ENCODE measurements at regions not wholly inside any gene's neighbourhood (a gene's known extent, or its start where the extent isn't known, plus 50 kb on each side); places are given as distances from the start of the nearest gene placed in this dataset.
"Not testable (repeated sequence)": the region's sequence is repeated elsewhere in the genome, so short reads cannot be mapped to it uniquely, and the experiment has no call there.

DNA sequence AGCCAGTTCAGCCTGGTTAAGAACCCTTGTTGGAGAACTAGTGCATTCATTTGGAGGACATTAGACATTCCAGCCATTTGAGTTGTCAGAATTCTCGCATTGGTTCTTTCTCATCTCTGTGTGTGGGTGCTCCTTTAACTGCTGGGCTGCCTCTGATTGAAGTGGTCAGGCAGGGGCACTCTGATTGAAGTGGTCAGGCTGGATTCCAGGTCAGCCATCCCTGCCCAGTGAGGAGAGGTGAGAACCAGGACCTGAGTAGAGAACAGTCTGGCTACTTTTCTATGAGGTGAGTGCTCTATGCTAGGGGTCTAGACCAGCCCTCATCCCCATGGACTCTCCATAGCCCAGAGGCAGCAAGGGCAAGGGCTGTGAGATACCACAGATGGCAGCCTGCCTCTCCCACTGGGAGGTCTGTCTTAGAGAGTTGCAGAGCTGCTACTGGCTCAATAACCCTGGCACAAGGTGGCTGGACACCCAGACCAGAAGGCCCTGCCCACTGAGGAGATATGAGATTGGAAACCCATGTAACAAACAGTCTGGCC lies 691.6 kb downstream of the TMTC2 start:
- no peak for DNase-seq (ENCODE audit: low read depth)

- no peak for DNase-seq (ENCODE audit: low read depth)
Measured at GRCh38 chr12:83365317-83365716, 678.6 kb downstream of the TMTC2 start.

- no peak for DNase-seq (ENCODE audit: low read depth)
Measured at GRCh38 chr12:83361475-83361874, 674.8 kb downstream of the TMTC2 start.

GRCh38 chr12:83361071-83361470 lies 674.4 kb downstream of the TMTC2 start:
- DNase-seq (ENCODE audit: low read depth), result no peak

GRCh38 chr12:83349907-83350611 lies 663.4 kb downstream of the TMTC2 start:
- DNase-seq (ENCODE audit: low read depth), result no peak

DNA sequence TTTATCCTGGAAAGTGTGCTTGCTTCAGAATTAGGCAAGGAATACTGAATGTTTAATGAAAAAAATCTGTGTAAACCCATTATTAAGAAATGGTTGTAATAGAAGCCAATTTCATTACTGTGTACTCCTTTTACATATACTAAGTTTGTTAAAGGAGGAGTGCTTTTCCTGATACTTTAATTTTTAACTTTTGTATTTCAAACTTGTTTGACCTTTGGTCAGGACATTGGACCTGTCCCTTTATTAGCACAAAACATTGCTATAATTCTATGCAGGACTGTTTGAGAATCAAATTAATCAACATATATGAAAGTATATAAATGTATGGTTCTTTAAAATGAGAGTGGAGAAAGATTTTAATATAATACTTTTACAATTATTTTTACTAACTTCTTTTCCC lies 659.6 kb downstream of the TMTC2 start:
- no peak for DNase-seq (ENCODE audit: low read depth)

DNA sequence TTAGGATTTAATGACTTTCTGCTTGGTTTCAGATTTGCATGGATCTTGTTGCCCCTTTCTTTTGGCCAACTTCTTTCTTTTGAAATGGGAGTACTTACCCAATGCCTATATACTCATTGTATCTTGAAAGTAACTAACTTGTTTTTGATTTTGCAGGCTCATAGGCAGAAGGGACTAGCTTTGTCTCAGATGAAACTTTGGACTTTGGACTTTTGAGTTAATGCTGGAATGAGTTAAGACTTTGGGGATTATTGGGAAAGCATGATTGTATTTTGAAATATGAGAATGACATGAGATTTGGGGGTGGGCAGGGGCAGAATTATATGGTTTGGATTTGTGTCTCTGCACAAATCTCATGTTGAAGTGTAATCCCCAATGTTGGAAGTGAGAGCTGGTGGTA lies 657.1 kb downstream of the TMTC2 start:
- DNase-seq (ENCODE audit: low read depth), result no peak

GRCh38 chr12:83335748-83336147 lies 649.0 kb downstream of the TMTC2 start:
- no peak for DNase-seq (ENCODE audit: low read depth)

GRCh38 chr12:83326666-83327065 lies 640.0 kb downstream of the TMTC2 start:
- DNase-seq (ENCODE audit: low read depth), result no peak

DNA sequence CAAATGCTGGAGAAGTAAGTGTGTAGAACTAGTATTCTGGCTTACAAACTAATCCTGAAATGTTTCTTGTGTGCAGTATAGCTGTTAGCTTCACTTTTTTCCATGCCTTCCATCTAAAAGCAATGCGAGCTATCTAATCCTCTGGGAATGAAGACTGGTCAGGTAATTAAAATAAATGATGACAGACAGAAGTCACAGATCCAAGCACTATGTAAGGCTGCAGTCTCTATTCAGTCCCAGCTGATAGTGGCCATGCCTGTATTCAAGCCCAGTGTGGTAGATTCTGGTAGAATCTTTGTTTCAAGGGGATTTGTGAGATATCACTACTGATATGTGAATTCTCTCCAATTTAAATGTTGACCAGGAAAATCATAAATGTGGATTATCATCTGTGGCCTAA lies 637.2 kb downstream of the TMTC2 start:
- no peak for DNase-seq (ENCODE audit: low read depth)

DNA sequence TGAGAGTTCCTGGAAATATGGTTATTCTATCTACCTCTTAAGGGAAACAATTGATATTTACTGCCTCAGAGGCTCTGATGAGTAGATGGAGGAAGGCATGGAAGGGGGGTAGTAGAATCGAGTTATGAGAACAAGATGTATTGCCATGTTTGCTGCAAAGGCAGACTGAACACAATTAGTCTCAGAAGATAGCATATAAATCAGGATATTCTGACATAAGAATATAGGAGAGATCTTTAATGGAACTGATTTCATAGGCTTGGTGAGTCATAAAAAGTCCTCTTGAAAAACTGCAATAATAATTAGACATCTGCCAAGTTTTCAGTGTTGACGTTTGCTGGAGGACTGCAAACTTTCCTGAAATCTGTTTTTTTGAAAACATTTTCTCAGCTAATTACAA lies 636.1 kb downstream of the TMTC2 start:
- no peak for DNase-seq (ENCODE audit: low read depth)

DNA sequence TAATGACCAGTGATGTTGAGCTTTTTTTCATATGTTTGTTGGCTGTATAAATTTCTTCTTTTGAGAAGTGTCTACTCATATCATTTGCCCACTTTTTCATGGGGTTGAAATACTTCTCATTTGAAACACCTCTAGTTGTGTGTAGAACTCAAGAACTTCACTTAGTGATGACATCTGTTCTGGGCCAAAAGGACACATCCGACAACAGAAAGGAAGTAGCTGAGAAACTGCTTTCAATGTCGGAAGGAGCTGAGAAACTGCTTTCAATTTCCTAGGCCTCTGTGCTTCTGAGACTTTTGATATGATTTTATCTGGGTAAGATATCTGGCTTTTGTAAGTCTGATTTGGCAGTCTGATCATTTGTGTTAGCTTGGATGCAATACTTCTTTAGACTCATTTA lies 635.3 kb downstream of the TMTC2 start:
- DNase-seq (ENCODE audit: low read depth), result no peak

DNA sequence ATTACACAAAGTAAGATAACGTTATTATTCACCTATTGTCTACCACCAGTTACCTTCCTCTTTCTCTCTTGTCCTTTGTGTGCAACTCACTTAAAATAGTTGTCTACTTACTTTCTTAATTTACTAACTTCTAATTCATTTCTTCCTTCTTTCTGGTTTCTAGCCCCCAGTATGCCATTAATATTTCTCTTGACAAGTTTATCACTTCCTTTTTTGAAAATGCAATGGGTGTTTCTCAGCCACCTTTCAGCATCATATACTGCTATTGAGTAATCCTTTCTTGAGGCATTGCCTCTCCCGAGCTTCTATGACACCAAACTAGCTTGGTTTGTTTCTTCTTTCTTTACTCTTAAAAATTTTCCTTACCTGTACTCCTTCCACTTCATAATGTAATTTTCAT lies 633.6 kb downstream of the TMTC2 start:
- no peak for DNase-seq (ENCODE audit: low read depth)

DNA sequence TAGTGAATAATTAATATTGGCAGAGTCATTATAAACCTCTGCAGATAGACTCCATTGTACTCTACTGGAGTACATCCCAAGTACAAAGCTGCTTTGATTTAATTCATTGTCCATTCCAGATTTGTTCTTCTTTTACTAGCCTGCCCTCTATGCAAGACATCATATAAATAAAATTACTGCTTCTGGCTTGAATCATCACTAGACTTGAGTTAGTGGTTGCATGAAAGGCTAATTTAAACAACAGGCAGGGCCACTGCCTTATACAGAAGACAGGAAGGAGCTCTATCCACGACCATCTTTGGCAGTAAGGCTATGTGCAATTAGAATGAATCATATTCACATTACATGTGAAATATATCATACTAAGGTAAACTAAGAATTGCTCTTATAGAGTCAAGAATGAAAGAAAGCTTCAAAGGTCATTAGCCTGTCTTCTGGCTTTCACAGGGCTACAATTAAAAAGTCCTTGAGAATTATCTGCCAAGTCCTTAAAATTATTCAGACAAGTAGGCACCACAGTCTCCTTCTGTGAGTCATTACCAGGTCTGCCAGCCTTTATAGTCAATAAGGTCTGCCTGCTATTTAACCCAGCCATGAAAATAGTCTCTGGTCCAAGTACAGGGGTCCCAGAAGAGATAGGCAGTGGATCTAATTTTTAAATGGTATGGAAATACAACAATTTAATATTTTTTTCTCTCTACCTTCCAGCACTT lies 631.8 kb downstream of the TMTC2 start:
- no peak for DNase-seq (ENCODE audit: low read depth)

DNA sequence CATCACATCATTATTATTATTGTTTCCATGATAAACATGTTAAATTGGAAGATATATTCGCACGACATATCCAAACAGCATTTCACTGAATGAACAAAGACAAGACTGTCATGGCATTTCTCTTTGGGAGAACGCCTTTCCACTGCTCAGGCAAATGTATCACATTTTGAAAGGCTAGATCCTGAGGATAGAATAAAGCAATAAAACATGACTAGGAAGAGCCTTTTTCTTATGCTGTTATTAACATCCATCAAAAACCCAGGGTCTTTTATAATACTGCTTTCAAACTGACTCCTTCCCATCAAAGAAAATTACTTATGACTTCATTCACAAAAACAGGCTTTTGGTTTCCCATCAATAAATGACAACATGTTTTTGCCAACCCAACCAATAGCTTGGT lies 630.9 kb downstream of the TMTC2 start:
- no peak for DNase-seq (ENCODE audit: low read depth)

DNA sequence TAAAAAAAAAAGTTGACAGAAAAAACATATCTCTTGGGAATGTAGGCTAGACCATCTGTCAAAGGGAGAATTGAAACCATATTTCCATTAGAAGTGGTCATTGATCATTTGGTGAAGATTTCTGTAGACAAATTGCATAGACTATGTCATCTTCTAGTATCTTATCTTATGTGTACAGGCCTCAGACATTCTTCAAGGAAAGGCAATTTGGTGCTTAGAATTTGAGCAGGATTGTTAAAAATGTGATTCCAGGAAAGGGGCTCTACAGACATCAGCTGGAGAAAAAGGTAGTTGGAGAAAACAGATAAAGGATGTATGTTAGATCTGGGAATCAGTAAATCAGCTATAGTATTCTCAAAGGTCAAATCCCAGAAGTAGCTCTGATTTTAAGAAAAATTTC lies 627.1 kb downstream of the TMTC2 start:
- no peak for DNase-seq (ENCODE audit: low read depth)

- no peak for DNase-seq (ENCODE audit: low read depth)
Measured at GRCh38 chr12:83313322-83313721, 626.6 kb downstream of the TMTC2 start.

- DNase-seq (ENCODE audit: low read depth), result no peak
Measured at GRCh38 chr12:83276904-83277303, 590.2 kb downstream of the TMTC2 start.

DNA sequence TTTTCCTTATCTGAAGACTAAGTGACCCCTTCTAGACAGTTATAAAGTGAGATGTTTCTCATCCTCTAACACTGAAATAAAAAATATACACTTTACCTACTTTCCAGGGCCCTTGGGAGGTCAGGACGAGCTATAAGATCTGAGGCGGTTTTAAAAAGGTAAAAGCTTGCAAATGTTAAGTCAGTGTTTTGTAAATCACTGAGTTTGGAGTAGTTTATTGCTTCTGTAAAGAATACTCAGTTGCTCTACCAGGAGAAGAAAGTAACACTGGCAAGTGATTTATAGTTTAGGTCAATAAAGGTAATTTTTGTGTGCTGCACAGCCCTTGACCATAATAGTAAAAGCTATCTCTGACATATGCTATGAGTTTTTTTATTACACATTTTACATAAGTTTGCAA lies 584.5 kb downstream of the TMTC2 start:
- no peak for DNase-seq (ENCODE audit: low read depth)

GRCh38 chr12:83265808-83266207 lies 579.1 kb downstream of the TMTC2 start:
- DNase-seq (ENCODE audit: low read depth), result no peak

DNA sequence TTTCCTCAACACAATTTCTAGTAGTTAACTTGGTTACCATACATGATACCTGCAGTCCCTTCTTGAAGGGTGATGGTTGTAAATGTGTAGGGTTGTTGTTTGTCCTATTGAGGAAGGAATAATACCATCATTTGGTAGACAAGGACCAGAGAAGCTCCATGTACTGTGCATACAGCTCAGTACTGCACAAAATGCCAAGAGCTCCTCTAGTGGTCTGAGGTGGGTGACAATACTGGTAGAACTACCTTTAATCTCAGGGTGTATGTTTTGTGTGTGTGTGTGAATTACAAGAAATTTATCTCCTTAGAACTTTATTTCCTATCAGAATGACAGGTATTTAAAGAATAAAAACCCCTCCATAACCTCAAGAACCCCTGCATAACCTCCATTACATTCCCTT lies 575.3 kb downstream of the TMTC2 start:
- DNase-seq (ENCODE audit: low read depth), result no peak

DNA sequence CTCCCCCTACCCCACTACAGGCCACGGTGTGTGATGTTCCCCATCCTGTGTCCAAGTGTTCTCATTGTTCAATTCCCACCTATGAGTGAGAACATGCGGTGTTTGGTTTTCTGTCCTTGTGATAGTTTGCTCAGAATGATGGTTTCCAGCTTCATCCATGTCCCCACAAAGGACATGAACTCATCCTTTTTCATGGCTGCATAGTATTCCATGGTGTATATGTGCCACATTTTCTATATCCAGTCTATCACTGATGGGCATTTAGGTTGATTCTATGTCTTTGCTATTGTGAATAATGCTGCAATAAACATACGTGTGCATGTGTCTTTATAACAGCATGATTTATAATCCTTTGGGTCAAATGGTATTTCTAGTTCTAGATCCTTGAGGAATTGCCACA lies 573.4 kb downstream of the TMTC2 start:
- not testable (repeated sequence) for DNase-seq (ENCODE audit: low read depth)

DNA sequence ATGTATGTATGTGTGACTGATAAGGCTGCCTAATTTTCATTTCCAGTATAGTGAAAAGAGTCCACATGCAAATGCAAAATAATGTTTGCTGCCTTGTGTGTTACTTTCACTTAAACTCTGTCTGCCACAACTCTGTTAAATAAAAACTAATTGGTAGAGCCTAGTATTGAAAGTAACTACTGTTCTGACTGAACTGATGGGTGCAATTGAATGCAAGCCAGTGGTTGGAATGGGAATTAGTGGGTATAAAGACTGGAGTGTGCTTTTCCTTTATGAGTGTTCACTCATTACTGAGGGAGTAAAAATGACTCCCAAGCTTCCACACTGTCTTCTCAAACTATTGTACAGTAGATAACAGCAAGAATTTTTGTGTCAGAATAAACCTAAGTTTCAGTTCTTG lies 571.0 kb downstream of the TMTC2 start:
- DNase-seq (ENCODE audit: low read depth), result no peak

Data from forelimb muscle (tissue), 1 donor.